ENCODE measurements at regions not wholly inside any gene's neighbourhood (a gene's known extent, or its start where the extent isn't known, plus 50 kb on each side); places are given as distances from the start of the nearest gene placed in this dataset.

- Mint-ChIP-seq H3K9me3 (peaks cover 60% of the 10 kb centered on the region), H3K36me3 (ENCODE audit: low read depth) (peaks cover 4% of the 10 kb centered on the region; the same call in 1 of the 2 replicates), H3K27ac (no peak overlapping the region), H3K4me1 (ENCODE audit: low read depth) (no peaks in the 10 kb centered on the region), H3K4me3 (no peak overlapping the region), H3K27me3 (ENCODE audit: insufficient read depth) (no peaks in the 10 kb centered on the region; the same call in 1 of the 2 replicates)
- DNase-seq, result no peak
- no peak for TF ChIP-seq CTCF (IDR thresholded peaks at IDR 0.05)
Observed at GRCh38 chr13:62964522-62964921, 1548.9 kb upstream of the PCDH20 start.

- no peak for DNase-seq
- no peaks in the 10 kb centered on the region for H3K27me3 Mint-ChIP-seq (ENCODE audit: insufficient read depth)
- no peak for TF ChIP-seq CTCF (IDR thresholded peaks at IDR 0.05)
- H3K27ac Mint-ChIP-seq, result no peak overlapping the region
- H3K4me3 Mint-ChIP-seq, result no peak overlapping the region
- H3K9me3 Mint-ChIP-seq, result peaks cover 50% of the 10 kb centered on the region
- peaks cover 4% of the 10 kb centered on the region; the same call in 1 of the 2 replicates for H3K36me3 Mint-ChIP-seq (ENCODE audit: low read depth)
- H3K4me1 Mint-ChIP-seq (ENCODE audit: low read depth), result no peaks in the 10 kb centered on the region
Observed at GRCh38 chr13:62960723-62961122, 1545.1 kb upstream of the PCDH20 start.

DNA sequence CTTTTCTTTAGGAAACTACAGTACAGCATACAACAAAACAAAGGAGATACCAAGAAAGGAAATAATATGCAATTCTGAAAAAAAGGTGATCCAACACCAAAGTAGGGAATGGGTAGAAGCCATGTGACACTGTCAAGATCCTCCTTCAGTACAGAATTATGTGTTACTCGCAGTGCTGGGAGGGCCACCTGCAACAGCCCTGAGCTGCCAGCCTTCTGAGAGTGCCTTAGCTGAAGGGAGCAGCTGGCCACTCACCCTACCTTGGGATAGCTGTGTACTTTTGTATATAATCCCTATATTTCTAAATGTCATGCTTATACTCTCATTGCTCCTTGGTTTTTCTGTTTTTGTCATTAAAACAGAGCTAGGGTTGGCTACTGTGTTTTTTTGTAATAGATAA, 1518.2 kb upstream of the PCDH20 start:
- no peak for DNase-seq
- Mint-ChIP-seq H3K27me3 (ENCODE audit: insufficient read depth) (no peaks in the 10 kb centered on the region), H3K4me1 (ENCODE audit: low read depth) (no peaks in the 10 kb centered on the region), H3K9me3 (peaks cover 19% of the 10 kb centered on the region), H3K36me3 (ENCODE audit: low read depth) (no peaks in the 10 kb centered on the region), H3K27ac (no peak overlapping the region), H3K4me3 (no peak overlapping the region)
- TF ChIP-seq CTCF (IDR thresholded peaks at IDR 0.05), result no peak

DNA sequence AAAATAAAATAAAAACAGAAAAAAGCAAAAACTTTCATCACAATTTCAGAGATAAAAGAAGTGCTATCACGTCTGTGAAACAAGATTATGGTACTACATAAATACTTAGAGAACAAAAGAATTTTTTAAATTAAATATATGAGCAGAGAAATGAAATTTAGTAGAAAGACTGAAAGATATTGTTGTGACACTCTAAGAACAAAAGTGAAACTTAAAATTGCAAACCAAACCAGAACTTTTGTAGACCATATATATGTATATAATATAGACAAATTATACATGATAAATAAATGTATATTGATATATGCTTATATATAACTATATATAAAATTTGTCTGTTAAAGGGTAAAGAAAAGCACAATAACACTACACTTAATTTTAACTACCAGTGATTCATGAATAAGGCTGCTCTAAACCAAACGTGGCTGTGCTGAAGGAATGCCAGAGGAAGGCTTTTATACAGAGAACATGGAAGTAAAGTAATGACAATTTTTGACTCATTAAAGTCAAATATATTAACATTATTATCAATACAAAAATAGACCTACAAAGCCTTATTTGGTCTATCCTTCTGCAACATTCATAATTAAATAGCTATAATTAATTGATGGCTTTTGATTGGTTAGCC, 1516.7 kb upstream of the PCDH20 start:
- no peak for DNase-seq
- TF ChIP-seq CTCF (IDR thresholded peaks at IDR 0.05), result no peak
- Mint-ChIP-seq H3K36me3 (ENCODE audit: low read depth) (no peaks in the 10 kb centered on the region), H3K4me1 (ENCODE audit: low read depth) (no peaks in the 10 kb centered on the region), H3K27me3 (ENCODE audit: insufficient read depth) (no peaks in the 10 kb centered on the region), H3K9me3 (peaks cover 29% of the 10 kb centered on the region), H3K4me3 (no peak overlapping the region), H3K27ac (no peak overlapping the region)

DNA sequence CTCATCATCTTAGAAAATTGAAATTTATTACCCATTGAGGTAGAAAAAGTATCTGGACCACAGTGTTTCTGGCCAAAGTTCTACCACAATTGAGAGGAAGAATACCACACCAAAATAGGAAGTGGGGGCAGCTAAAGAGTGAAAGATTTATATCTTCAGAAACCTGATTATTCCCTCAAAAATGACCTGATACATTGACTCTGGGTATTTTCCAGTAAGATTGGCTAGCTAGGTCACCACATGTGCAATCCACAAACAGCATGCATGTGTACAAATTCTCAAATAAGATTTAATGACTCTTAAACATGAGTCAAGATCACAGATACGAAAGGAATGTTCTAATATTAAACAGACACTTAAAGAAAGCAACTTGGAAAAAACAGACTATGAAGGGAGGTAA, 1516.2 kb upstream of the PCDH20 start:
- Mint-ChIP-seq H3K4me1 (ENCODE audit: low read depth) (no peaks in the 10 kb centered on the region), H3K4me3 (no peak overlapping the region), H3K27me3 (ENCODE audit: insufficient read depth) (no peaks in the 10 kb centered on the region), H3K36me3 (ENCODE audit: low read depth) (no peaks in the 10 kb centered on the region), H3K9me3 (peaks cover 29% of the 10 kb centered on the region), H3K27ac (0 out of 2 replicates have a peak overlapping the region, but pooled peaks have one; percentile 17)
- no peak for TF ChIP-seq CTCF (IDR thresholded peaks at IDR 0.05)
- DNase-seq, result no peak
